Epithelial cell of prostate (primary cell): ENCODE measurements at regions not wholly inside any gene's neighbourhood (a gene's known extent, or its start where the extent isn't known, plus 50 kb on each side); places are given as distances from the start of the nearest gene placed in this dataset.

ENCODE experiments used
- DNase-seq: peaks from one replicate; pipeline ENCODE4 v3.0.0-alpha.2; 2011; ENCODE audit warnings: low read depth, low spot score
- H3K27ac ChIP-seq: fragments of 450-650 bp; 2 replicates; pipeline ENCODE4 v1.5.1; 2017; ENCODE audit warnings: mild to moderate bottlenecking

- DNase-seq, result no peak
These were observed 87.5 kb downstream of the ANKRD60 start for GRCh38 chr20:58140787-58141425.

GRCh38 chr20:58139849-58140786 is 88.3 kb downstream of the ANKRD60 start:
- H3K27ac ChIP-seq, result no peak overlapping the region
- no peak for DNase-seq

More at GRCh38 chr20:58140787-58141425, 87.5 kb downstream of the ANKRD60 start:
- no peak overlapping the region for H3K27ac ChIP-seq

GRCh38 chr20:58138395-58138794 is 90.1 kb downstream of the ANKRD60 start:
- no peak overlapping the region for H3K27ac ChIP-seq
- no peak for DNase-seq

- no peak for DNase-seq
- H3K27ac ChIP-seq, result no peak overlapping the region
These were observed 90.7 kb downstream of the ANKRD60 start for GRCh38 chr20:58137651-58138265.

GRCh38 chr20:58137236-58137635 is 91.2 kb downstream of the ANKRD60 start:
- no peak for DNase-seq
- no peak overlapping the region for H3K27ac ChIP-seq

- H3K27ac ChIP-seq, result peak overlapping the region; percentile 56
- no peak for DNase-seq
These were observed 92.3 kb downstream of the ANKRD60 start for GRCh38 chr20:58136149-58136484.

- peak overlapping the region; percentile 56 for H3K27ac ChIP-seq
- DNase-seq, result peak; percentile 41
These were observed 92.9 kb downstream of the ANKRD60 start for GRCh38 chr20:58135441-58136148.

GRCh38 chr20:58133020-58133808 is 95.2 kb downstream of the ANKRD60 start:
- H3K27ac ChIP-seq, result peak overlapping the region; percentile 92
- DNase-seq, result no peak

GRCh38 chr20:58131551-58132142 is 96.8 kb downstream of the ANKRD60 start:
- H3K27ac ChIP-seq, result peak overlapping the region; percentile 92
- DNase-seq, result peak; percentile 34

GRCh38 chr20:58131151-58131550 is 97.3 kb downstream of the ANKRD60 start:
- peak overlapping the region; percentile 92 for H3K27ac ChIP-seq
- no peak for DNase-seq

GRCh38 chr20:58130581-58130980 is 97.9 kb downstream of the ANKRD60 start:
- no peak for DNase-seq
- peak overlapping the region; percentile 92 for H3K27ac ChIP-seq

- no peak for DNase-seq
- H3K27ac ChIP-seq, result peak overlapping the region; percentile 92
These were observed 98.3 kb downstream of the ANKRD60 start for GRCh38 chr20:58130156-58130555.

GRCh38 chr20:58129721-58130151 is 98.7 kb downstream of the ANKRD60 start:
- peak overlapping the region; percentile 92 for H3K27ac ChIP-seq
- no peak for DNase-seq

- no peak for DNase-seq
- H3K27ac ChIP-seq, result no peak overlapping the region
These were observed 99.5 kb downstream of the ANKRD60 start for GRCh38 chr20:58128635-58129625.

- peak overlapping the region; percentile 54 for H3K27ac ChIP-seq
- peak; percentile 82 for DNase-seq
These were observed 100.7 kb downstream of the ANKRD60 start for GRCh38 chr20:58127701-58128111.

GRCh38 chr20:58125726-58126125 is 102.7 kb downstream of the ANKRD60 start:
- no peak overlapping the region for H3K27ac ChIP-seq
- no peak for DNase-seq

- no peak for DNase-seq
- no peak overlapping the region for H3K27ac ChIP-seq
These were observed 110.5 kb downstream of the ANKRD60 start for GRCh38 chr20:58117944-58118343.

- no peak for DNase-seq
- H3K27ac ChIP-seq, result no peak overlapping the region
These were observed 111.9 kb downstream of the ANKRD60 start for GRCh38 chr20:58116505-58116904.
